GM19025 (cell line): ENCODE measurements at regions not wholly inside any gene's neighbourhood (a gene's known extent, or its start where the extent isn't known, plus 50 kb on each side); places are given as distances from the start of the nearest gene placed in this dataset.
"Not testable (repeated sequence)": the region's sequence is repeated elsewhere in the genome, so short reads cannot be mapped to it uniquely, and the experiment has no call there.

Experiments
- ATAC-seq: cut with Tn5 transposase; IDR thresholded peaks from one replicate; pipeline ENCODE4 v1.9.1; 2021; ENCODE audit warnings: mild to moderate bottlenecking, low read depth, moderate library complexity; ENCODE audit not compliant: unreplicated experiment

- no peak for ATAC-seq
Observed at GRCh38 chr7:37545619-37546534, 97.2 kb upstream of the ELMO1 start.

GRCh38 chr7:37546677-37547076 is 98.0 kb upstream of the ELMO1 start:
- no peak for ATAC-seq

GRCh38 chr7:37549076-37549931 is 100.6 kb upstream of the ELMO1 start:
- no peak for ATAC-seq

GRCh38 chr7:37550426-37550825 is 101.8 kb upstream of the ELMO1 start:
- no peak for ATAC-seq

GRCh38 chr7:37550872-37551271 is 102.2 kb upstream of the ELMO1 start:
- ATAC-seq, result no peak

- ATAC-seq, result no peak
Observed at GRCh38 chr7:37552030-37552429, 103.4 kb upstream of the ELMO1 start.

- ATAC-seq, result not testable (repeated sequence)
Observed at GRCh38 chr7:37552439-37552838, 103.8 kb upstream of the ELMO1 start.

GRCh38 chr7:37555528-37555927 is 106.9 kb upstream of the ELMO1 start:
- ATAC-seq, result no peak

- ATAC-seq, result no peak
Observed at GRCh38 chr7:37557571-37558209, 109.0 kb upstream of the ELMO1 start.

GRCh38 chr7:37558320-37559096 is 109.8 kb upstream of the ELMO1 start:
- ATAC-seq, result no peak

GRCh38 chr7:37570145-37570544 is 113.4 kb upstream of the GPR141 start:
- ATAC-seq, result no peak

- ATAC-seq, result no peak
Observed at GRCh38 chr7:37571806-37572205, 111.8 kb upstream of the GPR141 start.

GRCh38 chr7:37577412-37577811 is 106.2 kb upstream of the GPR141 start:
- ATAC-seq, result no peak

- ATAC-seq, result no peak
Observed at GRCh38 chr7:37577901-37578300, 105.7 kb upstream of the GPR141 start.

- no peak for ATAC-seq
Observed at GRCh38 chr7:37578350-37578749, 105.2 kb upstream of the GPR141 start.

GRCh38 chr7:37580376-37580775 is 103.2 kb upstream of the GPR141 start:
- ATAC-seq, result no peak

GRCh38 chr7:37584651-37585463 is 98.7 kb upstream of the GPR141 start:
- ATAC-seq, result not testable (repeated sequence)

- no peak for ATAC-seq
Observed at GRCh38 chr7:37590824-37591223, 92.7 kb upstream of the GPR141 start.

GRCh38 chr7:37592366-37592765 is 91.2 kb upstream of the GPR141 start:
- ATAC-seq, result no peak
